Cardiac muscle cell (in vitro differentiated cells and primary cell): ENCODE measurements at regions not wholly inside any gene's neighbourhood (a gene's known extent, or its start where the extent isn't known, plus 50 kb on each side); places are given as distances from the start of the nearest gene placed in this dataset.

ENCODE experiments used
- DNase-seq, 2 donors: peaks; one replicate each; pipeline versions ENCODE4 v3.0.0 to v3.0.0-alpha.2; 2010 to 2017; ENCODE audit warnings: low read depth in 1 of 2, low spot score in 1 of 2
- H3K27ac ChIP-seq: fragments of 200-600 bp; sonication (generic); 2 replicates; pipeline ENCODE4 v1.5.1; 2016
- H3K27me3 ChIP-seq: fragments of 200-600 bp; sonication (generic); 2 replicates; pipeline ENCODE4 v1.6.0; 2016; ENCODE audit warnings: control low read depth
- H3K36me3 ChIP-seq: fragments of 200-600 bp; sonication (generic); 2 replicates; pipeline ENCODE4 v1.5.1; 2016; ENCODE audit warnings: control low read depth
- H3K4me1 ChIP-seq: fragments of 200-600 bp; sonication (generic); 2 replicates; pipeline ENCODE4 v1.8.1; 2017; ENCODE audit warnings: low read depth, mild to moderate bottlenecking, mixed run types
- H3K4me3 ChIP-seq: fragments of 200-600 bp; sonication (generic); 2 replicates; pipeline ENCODE4 v1.5.1; 2016; ENCODE audit warnings: mild to moderate bottlenecking
- H3K9me3 ChIP-seq: fragments of 200-600 bp; sonication (generic); 2 replicates; pipeline ENCODE4 v1.5.1; 2017; ENCODE audit warnings: low read depth, mild to moderate bottlenecking, control low read depth
- TF ChIP-seq, protein P1 (sequence below): IDR thresholded peaks from 2 replicates; pipeline ENCODE4 v1.5.1; 2012; ENCODE audit warnings: low read depth, mild to moderate bottlenecking, low read length

- no peak for DNase-seq
- Histone ChIP-seq H3K9me3 (no peaks in the 10 kb centered on the region), H3K27ac (no peak overlapping the region), H3K4me1 (no peaks in the 10 kb centered on the region), H3K27me3 (no peaks in the 10 kb centered on the region), H3K4me3 (no peak overlapping the region), H3K36me3 (no peaks in the 10 kb centered on the region)
- TF ChIP-seq, protein P1, sequence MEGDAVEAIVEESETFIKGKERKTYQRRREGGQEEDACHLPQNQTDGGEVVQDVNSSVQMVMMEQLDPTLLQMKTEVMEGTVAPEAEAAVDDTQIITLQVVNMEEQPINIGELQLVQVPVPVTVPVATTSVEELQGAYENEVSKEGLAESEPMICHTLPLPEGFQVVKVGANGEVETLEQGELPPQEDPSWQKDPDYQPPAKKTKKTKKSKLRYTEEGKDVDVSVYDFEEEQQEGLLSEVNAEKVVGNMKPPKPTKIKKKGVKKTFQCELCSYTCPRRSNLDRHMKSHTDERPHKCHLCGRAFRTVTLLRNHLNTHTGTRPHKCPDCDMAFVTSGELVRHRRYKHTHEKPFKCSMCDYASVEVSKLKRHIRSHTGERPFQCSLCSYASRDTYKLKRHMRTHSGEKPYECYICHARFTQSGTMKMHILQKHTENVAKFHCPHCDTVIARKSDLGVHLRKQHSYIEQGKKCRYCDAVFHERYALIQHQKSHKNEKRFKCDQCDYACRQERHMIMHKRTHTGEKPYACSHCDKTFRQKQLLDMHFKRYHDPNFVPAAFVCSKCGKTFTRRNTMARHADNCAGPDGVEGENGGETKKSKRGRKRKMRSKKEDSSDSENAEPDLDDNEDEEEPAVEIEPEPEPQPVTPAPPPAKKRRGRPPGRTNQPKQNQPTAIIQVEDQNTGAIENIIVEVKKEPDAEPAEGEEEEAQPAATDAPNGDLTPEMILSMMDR = no peak
These were observed 80.8 kb upstream of the COL5A2 start for GRCh38 chr2:189260361-189260814.

DNA sequence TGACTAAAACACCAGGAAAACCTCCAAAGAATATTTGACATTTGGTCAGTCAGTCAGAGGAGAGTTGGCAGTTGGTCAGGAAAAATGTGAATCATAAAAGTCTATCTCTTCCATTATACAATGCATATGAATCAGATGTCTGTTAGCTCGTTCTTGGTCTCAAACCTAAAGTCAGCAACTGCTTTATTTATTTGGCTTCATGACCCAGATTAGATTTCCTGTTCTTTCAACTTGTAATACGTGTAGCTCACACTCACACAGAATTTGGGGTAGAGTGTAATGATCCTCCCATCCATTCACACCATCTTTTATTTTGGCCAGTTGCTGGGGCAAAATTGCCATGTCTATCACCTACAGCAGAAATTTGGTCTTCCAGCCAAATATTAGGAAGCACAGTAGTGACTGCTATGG, 81.9 kb upstream of the COL5A2 start:
- no peak overlapping the region for H3K27ac ChIP-seq
- DNase-seq = peak in 1 of 2 donors; percentile 84
- no peak overlapping the region for H3K4me3 ChIP-seq
- H3K4me1 ChIP-seq = no peaks in the 10 kb centered on the region
- no peaks in the 10 kb centered on the region for H3K36me3 ChIP-seq
- TF ChIP-seq, protein P1 = no peak
- H3K27me3 ChIP-seq = no peaks in the 10 kb centered on the region
- H3K9me3 ChIP-seq = no peaks in the 10 kb centered on the region

GRCh38 chr2:189261916-189262315, 82.4 kb upstream of the COL5A2 start:
- Histone ChIP-seq H3K27me3 (no peaks in the 10 kb centered on the region), H3K36me3 (no peaks in the 10 kb centered on the region), H3K9me3 (no peaks in the 10 kb centered on the region), H3K4me3 (no peak overlapping the region), H3K4me1 (no peaks in the 10 kb centered on the region), H3K27ac (no peak overlapping the region)
- TF ChIP-seq, protein P1 = no peak
- DNase-seq = no peak

GRCh38 chr2:189265696-189266320, 86.2 kb upstream of the COL5A2 start:
- Histone ChIP-seq H3K36me3 (no peaks in the 10 kb centered on the region), H3K27me3 (no peaks in the 10 kb centered on the region), H3K9me3 (no peaks in the 10 kb centered on the region), H3K4me1 (no peaks in the 10 kb centered on the region), H3K27ac (no peak overlapping the region), H3K4me3 (no peak overlapping the region)
- no peak for DNase-seq
- TF ChIP-seq, protein P1 = no peak

- Histone ChIP-seq H3K4me1 (no peaks in the 10 kb centered on the region), H3K9me3 (no peaks in the 10 kb centered on the region), H3K4me3 (no peak overlapping the region), H3K27ac (no peak overlapping the region), H3K27me3 (no peaks in the 10 kb centered on the region), H3K36me3 (no peaks in the 10 kb centered on the region)
- DNase-seq = no peak
- TF ChIP-seq, protein P1 = no peak
These were observed 87.9 kb upstream of the COL5A2 start for GRCh38 chr2:189267491-189267890.
